DND-41 (cell line): ENCODE measurements at regions not wholly inside any gene's neighbourhood (a gene's known extent, or its start where the extent isn't known, plus 50 kb on each side); places are given as distances from the start of the nearest gene placed in this dataset.

Source experiments
- ATAC-seq: fragments of 200-7000 bp; cut with Tn5 transposase; 3 replicates; pipeline ENCODE4 v1.9.1; 2021; ENCODE audit warnings: low read depth; ENCODE audit not compliant: insufficient read depth
- DNase-seq: peaks from one replicate; pipeline ENCODE4 v3.0.0-alpha.2; 2020
- H2AFZ ChIP-seq: 2 replicates; pipeline ENCODE4 v1.6.0; 2012; ENCODE audit warnings: low read depth, low read length
- H3K27ac ChIP-seq: 2 replicates; pipeline ENCODE4 v1.5.1; 2012; ENCODE audit warnings: low read length, inconsistent platforms
- H3K27me3 ChIP-seq: fragments of 200-600 bp; sonication (generic); 2 replicates; pipeline ENCODE4 v1.6.0; 2012; ENCODE audit warnings: low read length, mild to moderate bottlenecking, inconsistent platforms; ENCODE audit not compliant: insufficient read depth, poor library complexity
- H3K36me3 ChIP-seq: 2 replicates; pipeline ENCODE4 v1.5.1; 2012; ENCODE audit warnings: low read length, inconsistent platforms; ENCODE audit not compliant: insufficient read depth
- H3K4me1 ChIP-seq: 2 replicates; pipeline ENCODE4 v1.5.1; 2012; ENCODE audit warnings: mild to moderate bottlenecking, low read length; ENCODE audit not compliant: insufficient read depth
- H3K4me2 ChIP-seq: 2 replicates; pipeline ENCODE4 v1.6.0; 2012; ENCODE audit warnings: mild to moderate bottlenecking, moderate library complexity, low read length, inconsistent platforms; ENCODE audit not compliant: insufficient read depth
- H3K4me3 ChIP-seq, 2 experiments: fragments of 200-600 bp in 1 of 2; shearing (Covaris generic) in 1 of 2; 2 replicates each; pipeline ENCODE4 v1.5.1; 2012 to 2016; ENCODE audit warnings: inconsistent platforms in 2 of 2, low read length in 2 of 2, mild to moderate bottlenecking in 2 of 2, low read depth in 1 of 2, moderate library complexity in 1 of 2
- H3K79me2 ChIP-seq: 2 replicates; pipeline ENCODE4 v1.6.0; 2012; ENCODE audit warnings: low read length, inconsistent platforms; ENCODE audit not compliant: insufficient read depth
- H3K9ac ChIP-seq: 2 replicates; pipeline ENCODE4 v1.6.0; 2012; ENCODE audit warnings: low read depth, mild to moderate bottlenecking, inconsistent platforms, low read length, moderate library complexity
- H3K9me3 ChIP-seq: 2 replicates; pipeline ENCODE4 v1.5.1; 2012; ENCODE audit warnings: low read length, moderate library complexity, mild to moderate bottlenecking, inconsistent platforms; ENCODE audit not compliant: insufficient read depth, severe bottlenecking
- H4K20me1 ChIP-seq: 2 replicates; pipeline ENCODE4 v1.6.0; 2012; ENCODE audit warnings: low read length; ENCODE audit not compliant: insufficient read depth
- EZH2 ChIP-seq: IDR thresholded peaks from 3 replicates; pipeline ENCODE4 v1.6.1; 2012; ENCODE audit warnings: borderline replicate concordance, low read depth, mild to moderate bottlenecking, moderate library complexity, low read length, inconsistent platforms; ENCODE audit not compliant: severe bottlenecking
- TF ChIP-seq, protein P1 (sequence below): IDR thresholded peaks from 2 replicates; pipeline ENCODE4 v1.5.1; 2012; ENCODE audit warnings: borderline replicate concordance, low read length, moderate library complexity, mild to moderate bottlenecking; ENCODE audit not compliant: poor library complexity, severe bottlenecking; ENCODE audit errors: extremely low read depth

DNA sequence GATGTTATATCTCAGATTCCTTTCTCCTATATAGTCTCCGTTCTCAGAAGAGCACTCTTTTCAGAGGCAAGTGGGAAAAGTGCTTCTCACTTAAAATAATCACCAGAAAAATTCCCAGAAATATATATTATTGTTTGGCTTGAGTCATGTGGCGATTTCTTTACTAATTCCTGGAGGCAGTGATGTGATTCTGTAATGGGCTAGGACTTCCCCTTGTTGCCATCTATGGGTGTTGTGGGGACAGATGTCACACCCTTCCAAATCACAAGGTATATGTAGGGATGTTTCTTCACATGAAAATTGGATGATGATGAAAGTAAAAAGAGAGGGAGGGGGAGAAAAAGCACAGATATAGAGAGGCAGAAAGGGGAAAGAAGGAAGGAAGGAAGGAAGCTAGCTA, 553.4 kb downstream of the PPP4R3C start:
- no peak for ATAC-seq
- Histone ChIP-seq H3K4me1 (no peaks in the 10 kb centered on the region), H3K4me3 (no peak overlapping the region), H3K9me3 (no peaks in the 10 kb centered on the region), H3K27me3 (no peaks in the 10 kb centered on the region), H3K9ac (no peak overlapping the region), H3K4me2 (no peak overlapping the region), H4K20me1 (no peaks in the 10 kb centered on the region), H3K36me3 (no peaks in the 10 kb centered on the region), H3K27ac (no peak overlapping the region), H3K79me2 (no peaks in the 10 kb centered on the region), H2AFZ (no peak overlapping the region)
- DNase-seq = no peak
- no peak for TF ChIP-seq EZH2
- TF ChIP-seq, protein P1, sequence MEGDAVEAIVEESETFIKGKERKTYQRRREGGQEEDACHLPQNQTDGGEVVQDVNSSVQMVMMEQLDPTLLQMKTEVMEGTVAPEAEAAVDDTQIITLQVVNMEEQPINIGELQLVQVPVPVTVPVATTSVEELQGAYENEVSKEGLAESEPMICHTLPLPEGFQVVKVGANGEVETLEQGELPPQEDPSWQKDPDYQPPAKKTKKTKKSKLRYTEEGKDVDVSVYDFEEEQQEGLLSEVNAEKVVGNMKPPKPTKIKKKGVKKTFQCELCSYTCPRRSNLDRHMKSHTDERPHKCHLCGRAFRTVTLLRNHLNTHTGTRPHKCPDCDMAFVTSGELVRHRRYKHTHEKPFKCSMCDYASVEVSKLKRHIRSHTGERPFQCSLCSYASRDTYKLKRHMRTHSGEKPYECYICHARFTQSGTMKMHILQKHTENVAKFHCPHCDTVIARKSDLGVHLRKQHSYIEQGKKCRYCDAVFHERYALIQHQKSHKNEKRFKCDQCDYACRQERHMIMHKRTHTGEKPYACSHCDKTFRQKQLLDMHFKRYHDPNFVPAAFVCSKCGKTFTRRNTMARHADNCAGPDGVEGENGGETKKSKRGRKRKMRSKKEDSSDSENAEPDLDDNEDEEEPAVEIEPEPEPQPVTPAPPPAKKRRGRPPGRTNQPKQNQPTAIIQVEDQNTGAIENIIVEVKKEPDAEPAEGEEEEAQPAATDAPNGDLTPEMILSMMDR = no peak

DNA sequence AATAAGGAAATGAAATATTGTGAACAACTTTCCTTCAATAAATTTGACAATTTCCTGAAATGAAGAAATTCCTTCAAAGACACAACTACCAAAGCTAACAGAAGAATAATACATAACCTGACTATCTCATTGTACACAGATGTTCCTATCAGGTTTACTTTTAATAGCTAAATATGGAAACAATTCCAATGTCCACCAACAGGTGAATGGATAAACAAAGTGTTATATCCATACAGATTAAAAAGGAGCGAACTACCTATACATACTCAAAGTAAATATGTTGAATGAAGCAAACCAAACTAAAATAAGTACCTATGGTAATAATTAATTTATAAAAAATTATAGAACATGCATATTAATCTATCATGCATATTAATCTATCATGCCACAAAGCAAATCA, 554.9 kb downstream of the PPP4R3C start:
- Histone ChIP-seq H4K20me1 (no peaks in the 10 kb centered on the region), H3K4me3 (no peak overlapping the region), H2AFZ (no peak overlapping the region), H3K4me2 (no peak overlapping the region), H3K4me1 (no peaks in the 10 kb centered on the region), H3K9me3 (no peaks in the 10 kb centered on the region), H3K27me3 (no peaks in the 10 kb centered on the region), H3K79me2 (no peaks in the 10 kb centered on the region), H3K36me3 (no peaks in the 10 kb centered on the region), H3K27ac (no peak overlapping the region), H3K9ac (no peak overlapping the region)
- TF ChIP-seq, protein P1 = no peak
- ATAC-seq (no peak), DNase-seq (no peak)

DNA sequence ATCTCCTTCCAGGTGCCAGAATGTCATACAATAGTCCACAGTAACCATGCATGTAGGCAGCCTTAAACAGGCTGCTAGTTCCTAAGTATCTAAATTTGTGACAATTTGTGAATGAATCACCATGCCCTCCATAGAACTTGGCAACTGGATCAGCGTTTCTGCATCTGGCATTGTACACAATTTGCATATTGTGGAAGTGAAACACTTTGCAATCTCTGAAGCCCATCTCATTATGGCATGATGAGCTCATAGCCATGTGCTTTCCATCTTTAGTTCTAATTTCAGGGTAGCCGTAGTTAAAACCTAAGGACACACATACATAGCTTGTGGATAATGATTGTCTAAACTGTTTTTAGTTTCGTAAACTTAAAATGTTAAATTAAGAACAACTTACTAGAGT, 573.6 kb downstream of the PPP4R3C start:
- H3K27me3 ChIP-seq = no peaks in the 10 kb centered on the region
- DNase-seq = no peak
- ATAC-seq = no peak
- no peak overlapping the region for H2AFZ ChIP-seq
- no peaks in the 10 kb centered on the region for H3K9me3 ChIP-seq
- H4K20me1 ChIP-seq = no peaks in the 10 kb centered on the region
- H3K4me3 ChIP-seq = no peak overlapping the region
- no peaks in the 10 kb centered on the region for H3K36me3 ChIP-seq
- no peak overlapping the region for H3K27ac ChIP-seq
- H3K9ac ChIP-seq = no peak overlapping the region
- H3K4me1 ChIP-seq = no peaks in the 10 kb centered on the region
- no peaks in the 10 kb centered on the region for H3K79me2 ChIP-seq
- H3K4me2 ChIP-seq = no peak overlapping the region
- no peak for TF ChIP-seq EZH2
- TF ChIP-seq, protein P1 = no peak

DNA sequence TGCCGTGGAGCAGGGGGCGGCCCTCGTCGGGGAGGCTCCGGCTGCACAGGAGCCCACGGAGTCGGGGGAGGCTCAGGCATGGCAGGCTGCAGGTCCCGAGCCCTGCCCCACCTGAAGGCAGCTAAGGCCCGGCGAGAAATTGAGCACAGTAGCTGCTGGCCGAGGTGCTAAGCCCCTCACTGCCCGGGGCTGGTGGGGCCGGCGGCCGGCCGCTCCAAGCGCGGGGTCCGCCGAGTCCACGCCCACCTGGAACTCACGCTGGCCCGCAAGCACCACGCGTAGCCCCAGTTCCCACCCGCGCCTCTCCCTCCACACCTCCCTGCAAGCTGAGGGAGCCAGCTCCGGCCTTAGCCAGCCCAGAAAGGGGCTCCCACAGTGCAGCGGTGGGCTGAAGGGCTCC, 589.4 kb downstream of the PPP4R3C start:
- Histone ChIP-seq H4K20me1 (no peaks in the 10 kb centered on the region), H3K36me3 (no peaks in the 10 kb centered on the region), H2AFZ (no peak overlapping the region), H3K4me1 (no peaks in the 10 kb centered on the region), H3K79me2 (no peaks in the 10 kb centered on the region), H3K9me3 (no peaks in the 10 kb centered on the region), H3K4me2 (no peak overlapping the region), H3K9ac (no peak overlapping the region), H3K4me3 (no peak overlapping the region), H3K27ac (no peak overlapping the region), H3K27me3 (no peaks in the 10 kb centered on the region)
- DNase-seq = no peak
- TF ChIP-seq, protein P1 = no peak
- no peak for ATAC-seq
